SK-N-SH treated with all-trans-retinoic acid at 6 μM for 48 hours (cell line): ENCODE measurements at regions not wholly inside any gene's neighbourhood (a gene's known extent, or its start where the extent isn't known, plus 50 kb on each side); places are given as distances from the start of the nearest gene placed in this dataset.

ENCODE experiments used
- CSDC2 ChIP-seq: fragments of 250-450 bp; sonication (Bioruptor Pico); IDR thresholded peaks from 2 replicates; pipeline ENCODE4 v1.5.0; 2020; ENCODE audit warnings: mild to moderate bottlenecking, moderate library complexity
- ESRRG ChIP-seq: fragments of 250-450 bp; sonication (Bioruptor Pico); IDR thresholded peaks from 2 replicates; pipeline ENCODE4 v1.6.1; 2021; ENCODE audit warnings: mild to moderate bottlenecking
- PPARA ChIP-seq: fragments of 250-450 bp; sonication (Bioruptor Pico); IDR thresholded peaks from 2 replicates; pipeline ENCODE4 v1.5.0; 2020; ENCODE audit warnings: mild to moderate bottlenecking, borderline replicate concordance
- RARB ChIP-seq: fragments of 250-450 bp; sonication (Bioruptor Pico); IDR thresholded peaks from 2 replicates; pipeline ENCODE4 v1.8.0; 2021; ENCODE audit warnings: mild to moderate bottlenecking, moderate library complexity
- TOX ChIP-seq: fragments of 250-450 bp; sonication (Bioruptor Pico); IDR thresholded peaks from 2 replicates; pipeline ENCODE4 v1.8.0; 2021; ENCODE audit warnings: mild to moderate bottlenecking, moderate library complexity, borderline replicate concordance
- ZFP3 ChIP-seq: fragments of 250-450 bp; sonication (Bioruptor Pico); IDR thresholded peaks from 2 replicates; pipeline ENCODE4 v1.5.0; 2020; ENCODE audit warnings: mild to moderate bottlenecking, moderate library complexity
- ZFP30 ChIP-seq: fragments of 450-650 bp; formaldehyde crosslinking; IDR thresholded peaks from 2 replicates; pipeline ENCODE4 v1.5.0; 2022; ENCODE audit warnings: mild to moderate bottlenecking, moderate library complexity
- ZNF565 ChIP-seq: fragments of 450-650 bp; formaldehyde crosslinking; conservative IDR thresholded peaks from 2 replicates; pipeline ENCODE4 v1.5.0; 2020; ENCODE audit warnings: low read depth, mild to moderate bottlenecking, moderate library complexity
- ZNF70 ChIP-seq: fragments of 450-650 bp; formaldehyde crosslinking; IDR thresholded peaks from 2 replicates; pipeline ENCODE4 v1.5.0; 2020; ENCODE audit warnings: mild to moderate bottlenecking, moderate library complexity
- TF ChIP-seq, protein P1 (sequence below): fragments of 250-450 bp; sonication (Bioruptor Pico); IDR thresholded peaks from 2 replicates; pipeline ENCODE4 v1.8.0; 2020; ENCODE audit warnings: mild to moderate bottlenecking, moderate library complexity, borderline replicate concordance
- TF ChIP-seq, protein P2 (sequence below): fragments of 250-450 bp; sonication (Bioruptor Pico); IDR thresholded peaks from 2 replicates; pipeline ENCODE4 v1.5.1; 2020; ENCODE audit warnings: low read depth, mild to moderate bottlenecking, moderate library complexity

DNA sequence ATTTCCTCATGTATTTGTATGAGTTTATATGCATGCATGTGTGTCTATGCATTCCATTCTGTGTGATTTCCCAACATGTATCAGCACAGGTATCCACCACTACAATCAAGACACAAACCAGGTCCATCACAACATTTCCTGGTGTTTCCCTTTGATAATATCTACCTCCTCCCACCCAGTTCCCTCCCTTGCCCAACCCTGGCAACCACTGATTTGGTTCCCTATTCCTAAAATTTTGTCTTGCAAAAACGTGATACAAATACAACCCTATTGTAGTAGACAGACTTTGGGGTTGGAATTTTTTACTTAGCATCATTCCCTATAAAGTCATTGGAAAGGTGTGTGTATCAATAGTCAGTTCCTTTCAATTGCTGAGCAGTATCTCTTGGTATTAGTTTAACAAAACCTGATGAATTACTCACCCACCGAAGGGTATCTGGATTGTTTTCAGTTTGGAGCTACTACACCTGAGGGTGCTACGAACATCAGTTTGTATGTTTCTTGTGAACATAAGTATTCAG lies 51.8 kb upstream of the IGLL5 start:
- TF ChIP-seq ZFP30 = no peak
- TF ChIP-seq, protein P1, sequence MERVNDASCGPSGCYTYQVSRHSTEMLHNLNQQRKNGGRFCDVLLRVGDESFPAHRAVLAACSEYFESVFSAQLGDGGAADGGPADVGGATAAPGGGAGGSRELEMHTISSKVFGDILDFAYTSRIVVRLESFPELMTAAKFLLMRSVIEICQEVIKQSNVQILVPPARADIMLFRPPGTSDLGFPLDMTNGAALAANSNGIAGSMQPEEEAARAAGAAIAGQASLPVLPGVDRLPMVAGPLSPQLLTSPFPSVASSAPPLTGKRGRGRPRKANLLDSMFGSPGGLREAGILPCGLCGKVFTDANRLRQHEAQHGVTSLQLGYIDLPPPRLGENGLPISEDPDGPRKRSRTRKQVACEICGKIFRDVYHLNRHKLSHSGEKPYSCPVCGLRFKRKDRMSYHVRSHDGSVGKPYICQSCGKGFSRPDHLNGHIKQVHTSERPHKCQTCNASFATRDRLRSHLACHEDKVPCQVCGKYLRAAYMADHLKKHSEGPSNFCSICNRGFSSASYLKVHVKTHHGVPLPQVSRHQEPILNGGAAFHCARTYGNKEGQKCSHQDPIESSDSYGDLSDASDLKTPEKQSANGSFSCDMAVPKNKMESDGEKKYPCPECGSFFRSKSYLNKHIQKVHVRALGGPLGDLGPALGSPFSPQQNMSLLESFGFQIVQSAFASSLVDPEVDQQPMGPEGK = no peak
- no peak for TF ChIP-seq CSDC2
- TF ChIP-seq ZFP3 (CRISPR knock-in tag) = no peak
- TF ChIP-seq ESRRG (CRISPR knock-in tag) = no peak
- no peak for TF ChIP-seq ZNF565 (CRISPR knock-in tag)
- TF ChIP-seq RARB (CRISPR knock-in tag) = no peak
- TF ChIP-seq PPARA = no peak
- TF ChIP-seq, protein P2, sequence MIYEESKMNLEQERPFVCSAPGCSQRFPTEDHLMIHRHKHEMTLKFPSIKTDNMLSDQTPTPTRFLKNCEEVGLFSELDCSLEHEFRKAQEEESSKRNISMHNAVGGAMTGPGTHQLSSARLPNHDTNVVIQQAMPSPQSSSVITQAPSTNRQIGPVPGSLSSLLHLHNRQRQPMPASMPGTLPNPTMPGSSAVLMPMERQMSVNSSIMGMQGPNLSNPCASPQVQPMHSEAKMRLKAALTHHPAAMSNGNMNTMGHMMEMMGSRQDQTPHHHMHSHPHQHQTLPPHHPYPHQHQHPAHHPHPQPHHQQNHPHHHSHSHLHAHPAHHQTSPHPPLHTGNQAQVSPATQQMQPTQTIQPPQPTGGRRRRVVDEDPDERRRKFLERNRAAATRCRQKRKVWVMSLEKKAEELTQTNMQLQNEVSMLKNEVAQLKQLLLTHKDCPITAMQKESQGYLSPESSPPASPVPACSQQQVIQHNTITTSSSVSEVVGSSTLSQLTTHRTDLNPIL (CRISPR knock-in tag) = no peak
- no peak for TF ChIP-seq TOX (CRISPR knock-in tag)
- no peak for TF ChIP-seq ZNF70 (CRISPR knock-in tag)
